ENCODE measurements at regions not wholly inside any gene's neighbourhood (a gene's known extent, or its start where the extent isn't known, plus 50 kb on each side); places are given as distances from the start of the nearest gene placed in this dataset.
"Not testable (repeated sequence)": the region's sequence is repeated elsewhere in the genome, so short reads cannot be mapped to it uniquely, and the experiment has no call there.

GRCh38 chrX:92560083-92560482, 780.9 kb downstream of the PCDH11X start:
- not testable (repeated sequence) for TF ChIP-seq CTCF (optimal IDR thresholded peaks at IDR 0.05 in 1 of 3, IDR thresholded peaks at IDR 0.05 in 1 of 3, conservative IDR thresholded peaks at IDR 0.05 in 1 of 3; ENCODE audit: extremely low read depth in 1 of 3, insufficient read depth in 2 of 3, low read length in 3 of 3); EZH2 (IDR thresholded peaks at IDR 0.05; ENCODE audit: low read length)

Measured in keratinocyte (primary cell).